CD14-positive monocyte (primary cell): ENCODE measurements at regions not wholly inside any gene's neighbourhood (a gene's known extent, or its start where the extent isn't known, plus 50 kb on each side); places are given as distances from the start of the nearest gene placed in this dataset.

Experiments
- DNase-seq, 3 donors: peaks; one replicate each; pipeline ENCODE4 v3.0.0-alpha.2; 2011 to 2022
- H2AFZ ChIP-seq: 2 replicates; pipeline ENCODE4 v1.6.0; 2012; ENCODE audit warnings: mild to moderate bottlenecking, low read depth, low read length, inconsistent platforms; ENCODE audit not compliant: insufficient read depth, poor library complexity, severe bottlenecking
- H3K27ac ChIP-seq, 2 donors: 1 replicate in 1 of 2; 2 replicates in 1 of 2; pipeline ENCODE4 v1.5.1; 2012 to 2013; ENCODE audit warnings: low read length in 2 of 2, control low read depth in 1 of 2, inconsistent platforms in 1 of 2, low read depth in 1 of 2, mild to moderate bottlenecking in 1 of 2
- H3K27me3 ChIP-seq, 2 donors: one replicate each; pipeline versions ENCODE4 v1.6.0 to v1.6.1; 2011 to 2013; ENCODE audit warnings: low read length in 2 of 2; ENCODE audit not compliant: control insufficient read depth in 2 of 2, insufficient read depth in 2 of 2
- H3K36me3 ChIP-seq, 2 donors: replicated peaks in 1 of 2; 1 replicate in 1 of 2; 2 replicates in 1 of 2; pipeline versions ENCODE4 v1.5.1 to v1.6.1; 2012 to 2013; ENCODE audit warnings: low read length in 2 of 2, control low read depth in 1 of 2, inconsistent platforms in 1 of 2, mild to moderate bottlenecking in 1 of 2; ENCODE audit not compliant: insufficient read depth in 2 of 2, control insufficient read depth in 1 of 2
- H3K4me1 ChIP-seq, 2 donors: 1 replicate in 1 of 2; 2 replicates in 1 of 2; pipeline versions ENCODE4 v1.5.1 to v1.6.1; 2012 to 2013; ENCODE audit warnings: low read length in 2 of 2, control low read depth in 1 of 2, inconsistent platforms in 1 of 2, mild to moderate bottlenecking in 1 of 2, moderate library complexity in 1 of 2; ENCODE audit not compliant: insufficient read depth in 2 of 2, control insufficient read depth in 1 of 2
- H3K4me2 ChIP-seq: replicated peaks from 2 replicates; pipeline ENCODE3; 2012; ENCODE audit warnings: low read length, moderate library complexity, mild to moderate bottlenecking; ENCODE audit not compliant: poor library complexity, severe bottlenecking; ENCODE audit errors: extremely low read depth
- H3K4me3 ChIP-seq, 3 experiments: fragments of 200-600 bp in 1 of 3; sonication (generic) in 1 of 3; replicated peaks in 1 of 3; 1 replicate in 2 of 3; 2 replicates in 1 of 3; pipeline ENCODE4 v1.5.1; 2011 to 2013; ENCODE audit warnings: low read length in 3 of 3, mild to moderate bottlenecking in 3 of 3, control low read depth in 2 of 3, low read depth in 2 of 3, inconsistent platforms in 1 of 3, moderate library complexity in 1 of 3
- H3K79me2 ChIP-seq: 2 replicates; pipeline ENCODE4 v1.6.0; 2012; ENCODE audit warnings: mild to moderate bottlenecking, control low read depth, inconsistent platforms, low read length, moderate library complexity; ENCODE audit not compliant: insufficient read depth
- H3K9ac ChIP-seq: 2 replicates; pipeline ENCODE4 v1.6.0; 2017; ENCODE audit warnings: low read length, mild to moderate bottlenecking; ENCODE audit not compliant: insufficient read depth, poor library complexity, severe bottlenecking
- H3K9me3 ChIP-seq, 2 donors: replicated peaks in 1 of 2; 1 replicate in 1 of 2; 2 replicates in 1 of 2; pipeline versions ENCODE4 v1.5.1 to v1.6.1; 2012 to 2013; ENCODE audit warnings: low read length in 2 of 2, control low read depth in 1 of 2; ENCODE audit not compliant: control insufficient read depth in 1 of 2, insufficient read depth in 1 of 2
- H4K20me1 ChIP-seq: 2 replicates; pipeline ENCODE4 v1.6.0; 2012; ENCODE audit warnings: mild to moderate bottlenecking, low read length, control low read depth, moderate library complexity; ENCODE audit not compliant: insufficient read depth
- H3K27ac Mint-ChIP-seq, 7 donors: one replicate each; pipeline ENCODE4 v1.8.0; 2020; ENCODE audit warnings: mild to moderate bottlenecking in 7 of 7, mixed read lengths in 7 of 7, moderate library complexity in 6 of 7, inconsistent platforms in 2 of 7
- H3K27me3 Mint-ChIP-seq, 3 donors: one replicate each; pipeline ENCODE4 v1.8.0; 2021 to 2022; ENCODE audit warnings: low read depth in 3 of 3, mild to moderate bottlenecking in 3 of 3, mixed read lengths in 3 of 3, moderate library complexity in 3 of 3, inconsistent platforms in 1 of 3
- H3K36me3 Mint-ChIP-seq, 2 donors: one replicate each; pipeline ENCODE4 v1.8.0; 2020; ENCODE audit warnings: mixed read lengths in 2 of 2, inconsistent platforms in 1 of 2, mild to moderate bottlenecking in 1 of 2
- H3K4me1 Mint-ChIP-seq: one replicate; pipeline ENCODE4 v1.8.0; 2020; ENCODE audit warnings: mild to moderate bottlenecking, mixed read lengths
- H3K4me3 Mint-ChIP-seq, 2 donors: one replicate each; pipeline ENCODE4 v1.8.0; 2020; ENCODE audit warnings: mild to moderate bottlenecking in 2 of 2, mixed read lengths in 2 of 2, moderate library complexity in 1 of 2
- H3K9me3 Mint-ChIP-seq, 7 donors: one replicate each; pipeline ENCODE4 v1.8.0; 2020 to 2022; ENCODE audit warnings: mixed read lengths in 7 of 7, mild to moderate bottlenecking in 6 of 7, moderate library complexity in 6 of 7, inconsistent platforms in 2 of 7
- CTCF ChIP-seq: fragments of 200-600 bp; IDR thresholded peaks from one replicate; pipeline ENCODE4 v1.8.0; 2022; ENCODE audit warnings: antibody characterized with exemption, mild to moderate bottlenecking
- WGBS: methylation state at CpG from one replicate; pipeline ENCODE4 v1.1.5; 2013; ENCODE audit warnings: missing lambda C conversion rate; ENCODE audit not compliant: insufficient coverage; 5-methylcytosine and 5-hydroxymethylcytosine counted together
- intact Hi-C, 2 donors: fragments of 100-400 bp; cut with micrococcal nuclease; formaldehyde crosslinking; loops; one replicate each; pipeline versions ENCODE4 v1.15.0 to v1.15.1; 2023

GRCh38 chr15:26365077-26365476, 407.8 kb downstream of the GABRB3 start:
- H3K36me3 ChIP-seq, result no peaks in the 10 kb centered on the region
- Mint-ChIP-seq H3K4me3 (no peak overlapping the region), H3K27ac (no peak overlapping the region), H3K9me3 (peaks cover 9 to 20% (median 15%) of the 10 kb centered on the region in 7 donors), H3K36me3 (no peaks in the 10 kb centered on the region), H3K27me3 (no peaks in the 10 kb centered on the region), H3K4me1 (no peaks in the 10 kb centered on the region)
- no peak overlapping the region for H3K9ac ChIP-seq
- peaks cover 12 to 21% of the 10 kb centered on the region in 2 donors for H3K9me3 ChIP-seq
- no peak overlapping the region for H3K4me3 ChIP-seq
- H3K4me1 ChIP-seq, result no peaks in the 10 kb centered on the region
- no peaks in the 10 kb centered on the region for H3K79me2 ChIP-seq
- H2AFZ ChIP-seq, result no peak overlapping the region
- no peaks in the 10 kb centered on the region for H3K27me3 ChIP-seq
- no peaks in the 10 kb centered on the region for H4K20me1 ChIP-seq
- no peak for DNase-seq
- no peak overlapping the region for H3K27ac ChIP-seq
- H3K4me2 ChIP-seq, result no peak overlapping the region
- WGBS, result 80% methylated on average over 1 of the region's 4 CpGs
- intact Hi-C loops, result no loop called here
- no peak for TF ChIP-seq CTCF

- H4K20me1 ChIP-seq, result no peaks in the 10 kb centered on the region
- Mint-ChIP-seq H3K36me3 (no peaks in the 10 kb centered on the region), H3K4me1 (no peaks in the 10 kb centered on the region), H3K4me3 (no peak overlapping the region), H3K9me3 (peaks cover 4 to 22% (median 16%) of the 10 kb centered on the region in 7 donors), H3K27me3 (peaks cover 0 to 2% (median 2%) of the 10 kb centered on the region in 3 donors), H3K27ac (no peak overlapping the region)
- no peaks in the 10 kb centered on the region for H3K27me3 ChIP-seq
- no CpG with 5 or more reads among the region's 4 CpGs for WGBS
- intact Hi-C loops, result no loop called here
- no peak overlapping the region for H3K27ac ChIP-seq
- peaks cover 0 to 21% of the 10 kb centered on the region in 2 donors for H3K9me3 ChIP-seq
- no peaks in the 10 kb centered on the region for H3K4me1 ChIP-seq
- no peak for DNase-seq
- no peak overlapping the region for H3K4me3 ChIP-seq
- H3K79me2 ChIP-seq, result no peaks in the 10 kb centered on the region
- H3K4me2 ChIP-seq, result no peak overlapping the region
- H3K36me3 ChIP-seq, result no peaks in the 10 kb centered on the region
- no peak overlapping the region for H2AFZ ChIP-seq
- TF ChIP-seq CTCF, result no peak
- H3K9ac ChIP-seq, result no peak overlapping the region
Observed at GRCh38 chr15:26359855-26360254, 413.0 kb downstream of the GABRB3 start.
